ENCODE measurements at regions not wholly inside any gene's neighbourhood (a gene's known extent, or its start where the extent isn't known, plus 50 kb on each side); places are given as distances from the start of the nearest gene placed in this dataset.

- H3K27me3 ChIP-seq (ENCODE audit: insufficient read depth, low read length): no peaks in the 10 kb centered on the region
- DNase-seq: no peak
- H3K79me1 ChIP-seq (ENCODE audit: insufficient read depth, low read depth, low read length, poor library complexity, severe bottlenecking): no peaks in the 10 kb centered on the region
- H2BK12ac ChIP-seq (ENCODE audit: insufficient read length, low read depth, low read length): no peak overlapping the region
- no peak overlapping the region for H3K18ac ChIP-seq (ENCODE audit: insufficient read length, low read depth, low read length)
- no peaks in the 10 kb centered on the region for H3K4me1 Mint-ChIP-seq
- H3K27me3 Mint-ChIP-seq (ENCODE audit: low read depth): peaks cover 4% of the 10 kb centered on the region; the same call in 1 of the 2 replicates
- no peak overlapping the region for H2AK5ac ChIP-seq (ENCODE audit: insufficient read length, low read length)
- H3K4me1 ChIP-seq (ENCODE audit: insufficient read depth, low read length): no peaks in the 10 kb centered on the region
- H2BK15ac ChIP-seq (ENCODE audit: low read depth, low read length): no peak overlapping the region
- no peak overlapping the region for H2AFZ ChIP-seq (ENCODE audit: low read length)
- peaks cover 2 to 18% (median 7%) of the 10 kb centered on the region in 3 experiments; a peak in 4 of 7 replicates for H3K36me3 Mint-ChIP-seq (ENCODE audit: insufficient read depth in 1 of 3, low read depth in 3 of 3)
- no peak overlapping the region for H3K14ac ChIP-seq (ENCODE audit: insufficient read depth, low read length)
- H3K79me2 ChIP-seq (ENCODE audit: insufficient read depth, low read length): no peaks in the 10 kb centered on the region
- no peak overlapping the region for H3K4ac ChIP-seq (ENCODE audit: low read depth, low read length)
- H3K9ac ChIP-seq (ENCODE audit: extremely low read depth, insufficient read length, low read length): no peak overlapping the region
- H3K9me3 ChIP-seq (ENCODE audit: control insufficient read depth, low read depth, low read length): peaks cover 15% of the 10 kb centered on the region
- no peak overlapping the region for H4K8ac ChIP-seq (replicated peaks; ENCODE audit: insufficient read length, low read depth, low read length)
- no peak overlapping the region for H3K4me3 Mint-ChIP-seq
- no peak overlapping the region for H3K4me2 ChIP-seq (ENCODE audit: insufficient read depth, insufficient read length, low read length)
- no peaks in the 10 kb centered on the region for H4K20me1 ChIP-seq (ENCODE audit: control insufficient read depth, insufficient read depth, insufficient read length)
- no CpG with 5 or more reads among the region's 7 CpGs for WGBS (ENCODE audit: extremely low coverage, insufficient read length, low lambda C conversion rate)
- no peak overlapping the region for H3K56ac ChIP-seq (ENCODE audit: insufficient read length, low read depth, low read length)
- H3T11ph ChIP-seq (ENCODE audit: low read length): no peak overlapping the region
- H2BK5ac ChIP-seq (ENCODE audit: insufficient read length, low read length): no peak overlapping the region
- H4K91ac ChIP-seq (ENCODE audit: insufficient read length, low read depth, low read length): no peak overlapping the region
- no peaks in the 10 kb centered on the region for H3K23me2 ChIP-seq (ENCODE audit: insufficient read length, low read depth, low read length, poor library complexity, severe bottlenecking)
- no peak overlapping the region for H2BK120ac ChIP-seq (ENCODE audit: low read depth, low read length, poor library complexity, severe bottlenecking)
- no peak overlapping the region for H2BK20ac ChIP-seq (ENCODE audit: low read depth, low read length, poor library complexity, severe bottlenecking)
- peaks cover 77 to 89% of the 10 kb centered on the region in 2 experiments for H3K9me3 Mint-ChIP-seq
- no peak overlapping the region for H3K23ac ChIP-seq (ENCODE audit: insufficient read length, low read depth, low read length)
- TF ChIP-seq, protein P1, sequence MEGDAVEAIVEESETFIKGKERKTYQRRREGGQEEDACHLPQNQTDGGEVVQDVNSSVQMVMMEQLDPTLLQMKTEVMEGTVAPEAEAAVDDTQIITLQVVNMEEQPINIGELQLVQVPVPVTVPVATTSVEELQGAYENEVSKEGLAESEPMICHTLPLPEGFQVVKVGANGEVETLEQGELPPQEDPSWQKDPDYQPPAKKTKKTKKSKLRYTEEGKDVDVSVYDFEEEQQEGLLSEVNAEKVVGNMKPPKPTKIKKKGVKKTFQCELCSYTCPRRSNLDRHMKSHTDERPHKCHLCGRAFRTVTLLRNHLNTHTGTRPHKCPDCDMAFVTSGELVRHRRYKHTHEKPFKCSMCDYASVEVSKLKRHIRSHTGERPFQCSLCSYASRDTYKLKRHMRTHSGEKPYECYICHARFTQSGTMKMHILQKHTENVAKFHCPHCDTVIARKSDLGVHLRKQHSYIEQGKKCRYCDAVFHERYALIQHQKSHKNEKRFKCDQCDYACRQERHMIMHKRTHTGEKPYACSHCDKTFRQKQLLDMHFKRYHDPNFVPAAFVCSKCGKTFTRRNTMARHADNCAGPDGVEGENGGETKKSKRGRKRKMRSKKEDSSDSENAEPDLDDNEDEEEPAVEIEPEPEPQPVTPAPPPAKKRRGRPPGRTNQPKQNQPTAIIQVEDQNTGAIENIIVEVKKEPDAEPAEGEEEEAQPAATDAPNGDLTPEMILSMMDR (conservative IDR thresholded peaks at IDR 0.05): no peak
- H3K27ac ChIP-seq (ENCODE audit: insufficient read length, low read depth, low read length): no peak overlapping the region
- no peak overlapping the region for H4K5ac ChIP-seq (ENCODE audit: insufficient read length, low read depth, low read length)
- no peak overlapping the region; a peak in 1 of 7 replicates for H3K27ac Mint-ChIP-seq
These were observed 354.1 kb downstream of the ANKRD30A start for GRCh38 chr10:37479469-37479868.

Measured in H9 (cell line).